ENCODE measurements at regions not wholly inside any gene's neighbourhood (a gene's known extent, or its start where the extent isn't known, plus 50 kb on each side); places are given as distances from the start of the nearest gene placed in this dataset.

- Histone ChIP-seq H3K4me1 (no peaks in the 10 kb centered on the region), H3K9me3 (no peaks in the 10 kb centered on the region), H3K4me3 (ENCODE audit: low read depth, low read length) (no peak overlapping the region), H3K27me3 (no peaks in the 10 kb centered on the region), H3K36me3 (no peaks in the 10 kb centered on the region)
- TF ChIP-seq, protein P1, sequence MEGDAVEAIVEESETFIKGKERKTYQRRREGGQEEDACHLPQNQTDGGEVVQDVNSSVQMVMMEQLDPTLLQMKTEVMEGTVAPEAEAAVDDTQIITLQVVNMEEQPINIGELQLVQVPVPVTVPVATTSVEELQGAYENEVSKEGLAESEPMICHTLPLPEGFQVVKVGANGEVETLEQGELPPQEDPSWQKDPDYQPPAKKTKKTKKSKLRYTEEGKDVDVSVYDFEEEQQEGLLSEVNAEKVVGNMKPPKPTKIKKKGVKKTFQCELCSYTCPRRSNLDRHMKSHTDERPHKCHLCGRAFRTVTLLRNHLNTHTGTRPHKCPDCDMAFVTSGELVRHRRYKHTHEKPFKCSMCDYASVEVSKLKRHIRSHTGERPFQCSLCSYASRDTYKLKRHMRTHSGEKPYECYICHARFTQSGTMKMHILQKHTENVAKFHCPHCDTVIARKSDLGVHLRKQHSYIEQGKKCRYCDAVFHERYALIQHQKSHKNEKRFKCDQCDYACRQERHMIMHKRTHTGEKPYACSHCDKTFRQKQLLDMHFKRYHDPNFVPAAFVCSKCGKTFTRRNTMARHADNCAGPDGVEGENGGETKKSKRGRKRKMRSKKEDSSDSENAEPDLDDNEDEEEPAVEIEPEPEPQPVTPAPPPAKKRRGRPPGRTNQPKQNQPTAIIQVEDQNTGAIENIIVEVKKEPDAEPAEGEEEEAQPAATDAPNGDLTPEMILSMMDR (IDR thresholded peaks at IDR 0.05; ENCODE audit: low read depth, low read length): no peak
- DNase-seq: no peak
Observed at GRCh38 chr1:239061770-239062169, 324.6 kb upstream of the CHRM3 start.

DNA sequence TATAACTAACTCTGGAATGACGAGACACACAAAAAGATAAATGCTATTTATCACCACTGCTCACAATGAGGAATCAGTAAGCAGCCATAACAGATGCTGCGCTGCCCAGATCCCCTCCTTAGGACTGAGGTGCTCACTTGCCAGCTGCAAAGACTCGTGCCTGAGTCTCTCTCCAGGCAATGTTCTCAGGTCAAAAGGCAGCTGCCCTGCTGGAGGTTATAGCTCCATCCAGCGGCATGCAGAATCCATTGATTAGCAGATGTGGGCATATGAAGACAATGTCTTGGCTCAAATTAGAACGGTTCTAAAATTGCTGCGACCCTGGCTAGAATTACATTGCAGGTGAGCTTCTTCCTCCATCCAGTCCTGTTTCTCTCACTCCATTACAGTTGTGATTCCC lies 328.2 kb upstream of the CHRM3 start:
- TF ChIP-seq, protein P1 (IDR thresholded peaks at IDR 0.05; ENCODE audit: low read depth, low read length): no peak
- H3K4me3 ChIP-seq (ENCODE audit: low read depth, low read length): no peak overlapping the region
- DNase-seq: no peak
- no peaks in the 10 kb centered on the region; the same call in 1 of the 2 replicates for H3K9me3 ChIP-seq
- H3K27me3 ChIP-seq: no peaks in the 10 kb centered on the region
- H3K4me1 ChIP-seq: peaks cover 4% of the 10 kb centered on the region; the same call in 1 of the 2 replicates
- no peaks in the 10 kb centered on the region for H3K36me3 ChIP-seq

GRCh38 chr1:239056940-239057339 lies 329.4 kb upstream of the CHRM3 start:
- no peak for DNase-seq
- TF ChIP-seq, protein P1 (IDR thresholded peaks at IDR 0.05; ENCODE audit: low read depth, low read length): no peak
- Histone ChIP-seq H3K9me3 (no peaks in the 10 kb centered on the region; the same call in 1 of the 2 replicates), H3K27me3 (no peaks in the 10 kb centered on the region), H3K4me1 (peaks cover 14% of the 10 kb centered on the region; the same call in 1 of the 2 replicates), H3K36me3 (no peaks in the 10 kb centered on the region), H3K4me3 (ENCODE audit: low read depth, low read length) (no peak overlapping the region)

- peak; percentile 66 for DNase-seq
- no peak overlapping the region for H3K4me3 ChIP-seq (ENCODE audit: low read depth, low read length)
- H3K4me1 ChIP-seq: peaks cover 14% of the 10 kb centered on the region; the same call in 1 of the 2 replicates
- no peaks in the 10 kb centered on the region; the same call in 1 of the 2 replicates for H3K9me3 ChIP-seq
- H3K36me3 ChIP-seq: no peaks in the 10 kb centered on the region
- no peaks in the 10 kb centered on the region for H3K27me3 ChIP-seq
- TF ChIP-seq, protein P1 (IDR thresholded peaks at IDR 0.05; ENCODE audit: low read depth, low read length): no peak
Observed at GRCh38 chr1:239053279-239053678, 333.1 kb upstream of the CHRM3 start.

DNA sequence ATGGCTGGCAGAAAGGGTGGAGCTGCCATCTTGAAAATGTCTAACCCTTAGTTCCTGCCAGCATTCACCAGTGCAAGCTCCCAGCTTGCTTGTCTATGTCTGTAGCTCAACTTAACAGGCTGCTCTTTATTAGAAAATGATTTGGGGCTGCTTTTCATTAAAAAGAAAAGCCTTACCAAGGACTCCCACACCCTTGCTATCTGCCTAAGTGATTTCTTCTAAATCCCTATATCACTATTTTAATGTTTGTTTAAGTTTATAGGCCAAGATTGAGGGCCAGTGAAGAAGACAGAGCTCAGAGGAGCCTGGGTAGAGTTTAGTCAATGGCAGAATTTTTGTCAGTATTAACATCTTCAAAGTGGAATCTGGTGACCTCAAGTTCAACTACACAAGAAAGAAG lies 336.8 kb upstream of the CHRM3 start:
- TF ChIP-seq, protein P1 (IDR thresholded peaks at IDR 0.05; ENCODE audit: low read depth, low read length): no peak
- H3K27me3 ChIP-seq: no peaks in the 10 kb centered on the region
- H3K4me1 ChIP-seq: peaks cover 14% of the 10 kb centered on the region; the same call in 1 of the 2 replicates
- no peak overlapping the region for H3K4me3 ChIP-seq (ENCODE audit: low read depth, low read length)
- no peaks in the 10 kb centered on the region for H3K9me3 ChIP-seq
- DNase-seq: no peak
- no peaks in the 10 kb centered on the region for H3K36me3 ChIP-seq

DNA sequence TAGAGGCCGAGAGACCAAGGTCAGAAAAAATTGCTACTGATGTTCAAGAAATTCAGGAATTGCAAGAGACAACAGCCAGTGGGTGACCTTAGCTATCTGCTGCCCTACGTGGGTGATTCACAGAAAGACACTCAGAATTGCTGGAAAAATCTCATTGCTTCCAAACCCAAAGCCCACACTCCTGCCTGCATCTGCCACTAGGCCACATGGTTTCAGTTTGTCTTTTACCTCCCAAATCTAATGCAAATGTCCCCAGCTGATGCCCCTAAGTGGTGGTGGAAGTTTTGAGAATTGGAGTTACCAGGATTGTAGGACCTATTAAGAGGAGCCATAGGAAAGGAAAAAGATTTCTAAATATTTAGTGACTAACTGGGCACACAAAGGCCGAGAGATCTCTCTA lies 341.5 kb upstream of the CHRM3 start:
- Histone ChIP-seq H3K4me1 (no peaks in the 10 kb centered on the region), H3K4me3 (ENCODE audit: low read depth, low read length) (no peak overlapping the region), H3K27me3 (no peaks in the 10 kb centered on the region), H3K36me3 (no peaks in the 10 kb centered on the region), H3K9me3 (no peaks in the 10 kb centered on the region)
- DNase-seq: no peak
- TF ChIP-seq, protein P1 (IDR thresholded peaks at IDR 0.05; ENCODE audit: low read depth, low read length): no peak

Measured in BE2C (cell line).